ENCODE measurements at regions not wholly inside any gene's neighbourhood (a gene's known extent, or its start where the extent isn't known, plus 50 kb on each side); places are given as distances from the start of the nearest gene placed in this dataset.

GRCh38 chr11:26851291-26851690 lies 129.4 kb upstream of the SLC5A12 start (continued):
- TF ChIP-seq E2F3 (CRISPR knock-in tag; IDR thresholded peaks at IDR 0.05) (no peak), KLF6 (CRISPR knock-in tag; IDR thresholded peaks at IDR 0.05; ENCODE audit: borderline replicate concordance) (no peak), HBP1 (CRISPR knock-in tag; IDR thresholded peaks at IDR 0.05) (no peak), CREB3L1 (IDR thresholded peaks at IDR 0.05; ENCODE audit: borderline replicate concordance, low read depth) (no peak), SOX6 (IDR thresholded peaks at IDR 0.05) (no peak), ZNF764 (CRISPR knock-in tag; IDR thresholded peaks at IDR 0.05; ENCODE audit: low read depth) (no peak), YBX1 (IDR thresholded peaks at IDR 0.05) (no peak), FIP1L1 (IDR thresholded peaks at IDR 0.05; ENCODE audit: low read depth, low read length, poor library complexity, severe bottlenecking) (no peak)

- Histone ChIP-seq H3K4me1 (replicated peaks in 1 of 2; ENCODE audit: control insufficient read depth in 2 of 2, insufficient read depth in 2 of 2, low read length in 2 of 2) (no peaks in the 10 kb centered on the region), H3K9ac (ENCODE audit: insufficient read depth in 1 of 2, low read depth in 2 of 2, low read length in 2 of 2) (no peak overlapping the region), H2AFZ (ENCODE audit: low read depth, low read length) (no peak overlapping the region), H3K9me1 (ENCODE audit: control insufficient read depth, insufficient read depth, low read length) (no peaks in the 10 kb centered on the region), H3K4me3 (no peak overlapping the region), H3K9me3 (replicated peaks; ENCODE audit: control insufficient read depth, insufficient read depth, low read depth, low read length) (no peaks in the 10 kb centered on the region; the same call in 1 of the 2 replicates), H4K20me1 (replicated peaks; ENCODE audit: control insufficient read depth, insufficient read depth, low read length) (no peaks in the 10 kb centered on the region), H3K27ac (ENCODE audit: extremely low read depth, low read depth, low read length) (no peak overlapping the region), H3K36me3 (ENCODE audit: control insufficient read depth, insufficient read depth, low read length) (no peaks in the 10 kb centered on the region), H3K4me2 (ENCODE audit: insufficient read depth, low read length) (no peak overlapping the region), H3K79me2 (ENCODE audit: control insufficient read depth, insufficient read depth, low read length) (no peaks in the 10 kb centered on the region), H3K27me3 (ENCODE audit: control insufficient read depth in 2 of 2, insufficient read depth in 2 of 2, low read length in 2 of 2) (no peaks in the 10 kb centered on the region)
- BruUV-seq (replicated peaks), result no TSS peak
- WGBS (ENCODE audit: insufficient coverage, low coverage, missing lambda C conversion rate), result 9% methylated on average over 4 of the region's 4 CpGs
- ChIA-PET POLR2A (no interaction called here), CTCF (ENCODE audit: low intra/inter-chr PET ratio) (no interaction called here)
- no peak for FAIRE-seq
- ATAC-seq, result no peak
- intact Hi-C loops (cut with micrococcal nuclease), result no loop called here
- in situ Hi-C loops (cut with MboI), result no loop called here
- no peak for DNase-seq (ENCODE audit: extremely low read depth in 1 of 4, low spot score in 3 of 4)
- TF ChIP-seq DDX20 (tag; IDR thresholded peaks at IDR 0.05; ENCODE audit: low read depth), result no peak
- no peak for TF ChIP-seq ZNF217 (CRISPR knock-in tag; IDR thresholded peaks at IDR 0.05)
- TF ChIP-seq REST (IDR thresholded peaks at IDR 0.05; ENCODE audit: borderline replicate concordance), result no peak
- TF ChIP-seq REST (CRISPR knock-in tag; IDR thresholded peaks at IDR 0.05; ENCODE audit: low read depth), result no peak
These were observed 129.8 kb upstream of the SLC5A12 start for GRCh38 chr11:26851696-26852095.

All from K562 (cell line).